GM18951 (cell line): ENCODE measurements at regions not wholly inside any gene's neighbourhood (a gene's known extent, or its start where the extent isn't known, plus 50 kb on each side); places are given as distances from the start of the nearest gene placed in this dataset.

ENCODE experiments used
- POLR2A ChIP-seq: IDR thresholded peaks from 4 replicates; pipeline ENCODE4 v1.6.1; 2011; ENCODE audit warnings: mild to moderate bottlenecking; ENCODE audit not compliant: insufficient read length, insufficient read depth; ENCODE audit errors: extremely low read depth
- in situ Hi-C: fragments of 300-500 bp; cut with MboI; formaldehyde crosslinking; loops from one replicate; pipeline ENCODE4 v1.12.0; 2022; ENCODE audit warnings: low sequenced_read_pairs, mixed read lengths, inconsistent platforms; ENCODE audit not compliant: unreplicated experiment

DNA sequence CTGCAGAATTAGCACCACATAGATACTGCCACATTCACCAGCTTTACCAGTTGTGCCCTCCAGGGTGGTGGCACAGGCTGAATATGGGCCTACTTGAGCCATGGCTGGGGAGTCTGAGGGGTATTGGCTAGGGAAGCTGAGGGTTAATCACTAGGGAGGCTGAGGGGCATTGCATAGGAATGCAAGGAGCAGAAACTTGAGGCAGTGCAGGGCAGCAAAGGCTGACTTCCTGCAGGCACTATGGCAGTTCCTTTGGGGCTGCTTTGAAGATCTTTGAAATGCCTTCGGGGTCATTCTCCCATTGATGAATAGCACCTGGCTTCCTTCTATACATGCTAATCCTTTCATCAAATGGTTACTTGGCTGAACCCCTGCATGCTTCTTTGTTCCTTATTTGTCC is 171.5 kb downstream of the RCN1 start:
- no peak for TF ChIP-seq POLR2A
- in situ Hi-C loops, result no loop called here

DNA sequence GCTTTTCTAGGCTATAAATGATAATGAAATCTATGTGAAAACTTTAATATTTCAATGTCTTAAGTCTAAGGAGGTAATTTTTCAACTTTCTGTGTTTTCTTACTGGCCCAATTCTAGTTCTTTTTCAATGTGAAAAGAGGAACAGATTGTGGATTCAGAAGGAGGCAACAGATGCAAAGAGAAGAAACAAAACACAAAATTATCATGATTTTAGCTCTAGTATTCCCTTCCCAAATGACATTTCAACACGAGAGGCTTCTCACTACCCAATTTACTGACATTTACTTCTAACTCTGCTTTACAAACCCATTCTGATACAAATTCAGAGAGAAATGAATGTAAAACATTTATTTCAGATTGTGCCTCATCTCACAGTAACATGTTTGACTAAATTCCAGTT is 169.4 kb downstream of the WT1 start:
- in situ Hi-C loops, result no loop called here
- no peak for TF ChIP-seq POLR2A

DNA sequence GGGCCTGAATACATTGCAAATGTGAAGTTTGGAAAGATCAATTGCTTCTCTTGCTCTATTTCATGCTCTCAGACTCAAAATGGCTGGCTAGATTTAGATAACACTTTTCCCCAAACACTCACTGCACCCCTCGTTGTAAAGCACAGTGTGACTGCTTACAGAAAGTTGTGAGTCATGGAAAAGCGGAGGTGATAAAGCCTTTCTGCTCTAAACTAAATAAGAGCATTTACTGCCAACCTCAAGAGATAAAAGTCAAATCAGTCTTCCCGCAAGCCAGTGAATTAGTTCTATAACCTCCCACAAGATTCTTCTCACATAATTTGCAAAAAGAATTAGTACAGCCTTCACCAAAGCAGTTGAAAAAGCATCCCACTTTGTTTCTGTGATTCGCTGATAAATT is 168.7 kb downstream of the WT1 start:
- no peak for TF ChIP-seq POLR2A
- in situ Hi-C loops, result no loop called here

DNA sequence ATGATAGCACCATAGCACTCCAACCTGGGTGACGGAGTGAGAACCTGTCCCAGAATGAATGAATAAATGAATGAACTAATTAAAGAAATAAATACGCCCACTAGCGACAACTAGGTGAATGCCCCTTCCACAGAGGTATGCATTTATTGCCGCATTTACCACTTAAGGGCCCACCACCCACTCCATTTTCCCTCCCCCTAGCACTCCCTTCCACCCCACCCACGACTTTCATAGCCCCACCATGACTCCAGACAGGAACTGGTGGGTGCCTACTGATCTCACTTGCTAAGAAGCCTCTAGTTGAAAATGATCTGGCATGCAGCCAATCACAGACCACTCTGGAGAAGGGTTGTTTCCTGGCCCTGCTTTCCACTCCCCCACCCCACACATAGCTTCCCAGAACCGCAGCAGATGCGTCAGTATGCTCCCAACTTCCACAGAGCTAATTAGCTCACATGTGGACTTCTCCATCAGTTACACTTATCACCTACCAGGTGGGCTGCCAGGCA is 167.6 kb downstream of the WT1 start:
- TF ChIP-seq POLR2A, result no peak
- in situ Hi-C loops, result no loop called here

DNA sequence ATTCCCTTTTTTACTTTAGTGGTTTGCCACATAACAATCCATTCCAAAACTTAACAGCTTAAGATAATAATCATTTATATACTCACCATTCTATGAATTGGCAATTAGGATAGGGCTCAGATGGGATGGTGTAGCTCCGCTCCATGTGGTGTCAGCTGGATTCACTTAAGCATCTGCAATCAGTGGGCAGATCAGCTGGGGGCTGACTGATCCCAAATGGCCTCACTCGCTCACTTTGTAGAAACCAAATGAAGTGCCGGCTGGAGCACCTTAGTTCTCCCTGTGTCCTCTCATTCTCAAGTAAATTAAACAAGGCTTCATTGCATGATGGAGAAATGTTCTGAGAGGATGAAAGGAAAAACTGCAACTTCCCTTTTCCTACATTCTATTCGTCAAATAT is 161.4 kb downstream of the WT1 start:
- TF ChIP-seq POLR2A, result no peak
- in situ Hi-C loops, result no loop called here

DNA sequence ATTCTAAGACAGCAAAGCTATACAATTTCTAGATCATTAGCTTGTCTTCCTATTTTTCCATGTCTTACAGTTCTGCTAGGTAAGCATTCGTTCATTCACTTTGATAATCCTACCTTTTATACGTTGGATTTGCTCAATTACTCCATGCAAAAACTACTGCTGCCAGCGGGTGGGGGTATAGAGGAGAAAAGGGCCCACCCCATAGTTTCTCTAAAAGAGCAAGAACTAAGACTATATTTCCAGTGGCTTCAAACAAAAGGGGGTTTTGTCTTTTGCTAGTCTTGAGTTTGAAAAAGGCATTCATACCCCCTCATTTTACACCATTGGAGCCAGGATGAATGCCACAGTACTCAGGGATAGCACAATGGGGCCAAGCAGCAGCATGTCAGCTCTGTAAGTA is 155.7 kb downstream of the WT1 start:
- TF ChIP-seq POLR2A, result no peak
- in situ Hi-C loops, result no loop called here

DNA sequence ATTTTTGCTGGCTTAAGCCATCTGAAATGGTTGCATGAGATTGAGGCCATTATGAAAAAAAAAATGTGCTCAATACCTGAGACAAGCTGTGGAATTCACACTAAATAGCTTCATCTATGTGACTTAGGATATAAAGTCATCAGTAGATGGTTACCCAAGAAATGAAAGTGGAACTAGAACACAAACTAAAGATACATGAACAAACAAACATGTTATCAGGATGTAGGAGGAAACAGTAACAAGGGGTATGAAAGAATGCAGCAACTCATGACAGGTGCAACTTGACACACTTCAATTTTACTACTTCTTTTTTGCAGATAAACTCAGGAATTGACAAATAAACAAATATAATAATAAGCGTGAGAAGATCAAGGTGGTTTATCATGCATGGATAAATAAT is 155.0 kb downstream of the WT1 start:
- no peak for TF ChIP-seq POLR2A
- in situ Hi-C loops, result no loop called here

DNA sequence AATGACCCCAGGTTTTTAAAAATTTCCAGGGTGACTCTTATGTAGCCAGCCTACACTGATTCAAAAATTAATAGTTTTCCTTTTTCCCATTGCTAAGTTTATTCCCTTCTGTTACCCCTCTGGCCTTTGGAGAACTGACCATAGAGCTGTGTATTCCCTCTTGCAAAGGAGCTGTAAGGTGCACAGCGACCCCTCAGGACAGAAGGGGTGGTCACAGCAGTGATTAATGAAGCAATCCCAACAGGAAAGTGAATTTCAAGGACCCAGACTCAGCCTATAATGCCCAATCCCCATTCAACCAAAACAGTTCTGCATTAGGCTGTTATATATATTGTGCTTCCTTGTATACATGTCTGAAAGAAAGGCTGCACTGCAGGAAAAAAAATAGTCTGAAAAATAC is 147.1 kb downstream of the WT1 start:
- TF ChIP-seq POLR2A, result no peak

DNA sequence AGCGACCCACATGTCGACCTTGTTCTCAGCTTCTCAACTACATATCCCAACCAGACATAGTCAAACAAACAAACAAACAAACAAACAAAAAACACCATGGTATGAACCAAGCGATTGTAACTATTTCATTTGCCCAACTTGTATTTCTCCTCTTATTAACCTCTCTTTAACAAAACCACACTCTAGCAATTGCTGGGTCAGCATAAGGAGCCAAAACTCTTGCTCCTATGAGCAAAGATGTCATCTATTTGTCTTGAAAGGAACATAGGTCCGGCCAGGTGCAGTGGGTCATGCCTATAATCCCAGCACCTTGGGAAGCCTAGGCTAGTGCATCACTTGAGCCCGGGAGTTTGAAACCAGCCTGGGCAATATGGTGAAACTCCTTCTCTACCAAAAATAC is 145.6 kb downstream of the WT1 start:
- in situ Hi-C loops, result no loop called here
- no peak for TF ChIP-seq POLR2A

More for the DNA sequence above, 147.1 kb downstream of the WT1 start:
- in situ Hi-C loops, result no loop called here

DNA sequence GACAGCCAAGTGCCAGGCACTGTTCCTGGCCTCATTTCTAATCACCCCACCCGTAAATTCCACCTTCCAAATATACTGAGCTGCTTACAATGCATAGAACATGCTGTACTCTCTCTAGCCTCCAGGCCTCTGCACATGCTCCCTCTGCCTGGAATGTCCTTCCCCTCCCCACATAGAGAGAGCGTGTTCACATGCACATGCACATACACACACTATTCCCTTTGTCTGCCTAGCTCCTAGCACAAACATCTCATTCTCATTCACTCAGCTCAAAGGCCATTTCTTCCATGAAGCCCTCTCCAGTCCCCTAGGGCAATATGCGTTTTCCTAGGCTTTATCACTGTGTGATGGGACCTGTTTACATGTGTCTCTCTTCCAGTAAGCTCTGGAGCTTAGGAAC is 144.6 kb downstream of the WT1 start:
- no peak for TF ChIP-seq POLR2A
- in situ Hi-C loops, result no loop called here

DNA sequence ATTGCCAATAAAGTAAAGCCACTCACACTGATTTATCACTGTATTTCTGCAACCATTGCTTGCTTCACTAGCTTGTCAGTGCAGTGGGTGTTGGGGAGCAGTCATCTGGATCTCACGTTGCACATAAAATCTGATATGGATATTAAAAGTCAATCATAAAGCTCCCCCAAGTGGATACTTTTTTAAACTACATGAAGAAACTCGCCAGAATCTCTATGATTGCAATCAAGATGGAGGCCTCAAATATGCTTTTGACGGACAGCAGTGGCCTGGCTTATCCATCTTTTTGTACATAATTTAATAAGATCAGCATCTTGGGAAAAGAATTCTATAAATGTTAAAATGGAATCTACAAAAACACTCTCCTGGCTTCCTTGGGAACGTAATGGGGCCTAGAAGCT is 137.7 kb downstream of the WT1 start:
- no peak for TF ChIP-seq POLR2A
- in situ Hi-C loops, result no loop called here

DNA sequence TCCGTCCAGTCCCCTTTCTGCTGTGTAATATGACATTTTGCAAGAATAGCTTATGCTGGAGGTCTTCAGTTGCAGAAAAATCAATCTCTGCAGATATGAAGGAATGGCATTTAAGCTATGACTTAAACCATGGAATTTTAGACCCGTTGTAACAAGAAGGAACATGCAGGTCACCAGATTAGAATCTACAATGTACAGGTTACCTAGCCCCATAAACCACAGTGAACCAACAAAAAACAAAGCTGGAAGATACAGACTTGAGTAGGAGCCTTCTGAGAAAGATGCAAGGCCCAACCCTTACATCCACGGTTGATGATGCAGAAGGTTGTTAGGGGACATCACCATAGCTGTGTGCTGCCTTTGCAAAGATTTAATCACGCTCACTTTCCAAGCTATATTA is 132.5 kb downstream of the WT1 start:
- TF ChIP-seq POLR2A, result no peak
- in situ Hi-C loops, result no loop called here

DNA sequence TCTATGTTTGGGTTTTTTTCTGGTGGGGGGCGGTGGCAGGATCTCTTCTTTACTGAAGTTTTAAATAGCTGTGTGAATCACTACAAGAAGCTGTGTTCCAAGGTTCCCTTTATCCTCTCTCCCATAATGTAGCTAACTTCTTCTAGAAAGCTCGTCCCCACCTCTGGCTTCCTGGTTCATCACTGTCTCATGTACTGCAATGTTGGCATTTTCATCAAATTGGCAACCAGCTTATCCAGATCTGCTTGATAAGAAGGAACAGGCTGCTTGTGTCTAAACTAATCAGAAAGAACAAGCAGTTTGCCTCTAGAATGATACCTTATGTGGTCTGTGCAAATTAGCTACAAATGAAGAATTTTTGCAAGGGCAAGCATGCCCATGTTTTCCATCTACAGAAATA is 130.8 kb downstream of the WT1 start:
- in situ Hi-C loops, result no loop called here

DNA sequence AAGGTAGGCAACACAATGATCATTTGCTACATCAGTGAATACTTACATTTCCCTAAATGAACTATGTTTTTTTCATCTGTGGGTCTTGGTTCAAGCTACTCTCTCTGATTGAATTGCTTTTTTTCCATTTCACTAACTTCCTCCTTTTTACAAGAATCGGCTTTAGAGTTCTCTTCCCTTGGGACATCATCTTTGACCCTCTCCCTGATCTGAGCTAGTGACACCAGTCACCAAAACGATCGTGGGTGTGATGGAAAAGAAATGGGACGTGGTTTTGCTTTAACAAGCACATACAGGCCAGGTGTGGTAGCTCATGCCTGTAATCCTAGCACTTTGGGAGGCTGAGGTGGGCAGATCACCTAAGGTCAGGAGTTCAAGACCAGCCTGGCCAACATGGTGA is 129.9 kb downstream of the WT1 start:
- TF ChIP-seq POLR2A, result no peak
- in situ Hi-C loops, result no loop called here

More for the DNA sequence above, 130.8 kb downstream of the WT1 start:
- no peak for TF ChIP-seq POLR2A

DNA sequence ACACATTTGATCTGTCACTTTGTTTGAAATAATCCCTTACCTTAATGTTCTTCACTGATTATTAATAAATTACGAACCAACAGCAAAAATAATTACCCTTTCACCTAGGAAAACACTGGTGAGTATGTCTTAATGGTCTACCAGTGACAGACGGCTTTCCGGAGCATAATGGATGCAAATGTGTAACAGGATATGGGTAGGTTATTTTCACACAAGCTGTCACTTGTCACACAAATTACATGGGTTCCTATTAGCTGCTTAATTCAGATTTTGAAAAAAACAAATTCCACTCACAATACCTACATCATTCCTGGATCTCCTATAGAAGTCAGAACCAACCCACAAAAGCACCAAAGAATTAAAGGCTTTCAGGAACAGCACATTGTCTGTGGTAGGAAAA is 127.9 kb downstream of the WT1 start:
- no peak for TF ChIP-seq POLR2A
- in situ Hi-C loops, result no loop called here
